ENCODE measurements at regions not wholly inside any gene's neighbourhood (a gene's known extent, or its start where the extent isn't known, plus 50 kb on each side); places are given as distances from the start of the nearest gene placed in this dataset.

DNA sequence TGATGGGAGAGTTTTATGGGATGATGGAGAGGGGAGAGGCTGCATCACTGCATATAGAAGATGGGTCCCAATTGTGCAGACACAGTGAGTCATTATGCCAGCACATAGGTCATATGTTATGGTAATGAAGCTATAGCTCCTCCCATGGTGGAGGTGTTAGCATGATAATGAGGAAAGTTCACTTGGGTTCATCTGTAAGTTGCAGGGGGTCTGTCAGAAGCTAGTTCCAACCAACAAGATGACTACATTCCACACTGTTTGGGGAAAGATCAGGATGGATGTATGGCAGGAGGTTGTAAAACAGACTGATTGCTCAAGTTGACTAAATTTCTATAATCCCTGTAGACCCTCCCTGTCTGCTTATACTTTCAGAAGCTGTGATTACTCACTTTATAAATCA is 561.3 kb downstream of the C12orf50 start:
- Histone ChIP-seq H3K4me3 (ENCODE audit: low read depth, low read length) (no peak overlapping the region), H2AFZ (no peak overlapping the region), H3K4me1 (no peaks in the 10 kb centered on the region), H3K27me3 (ENCODE audit: control insufficient read depth, insufficient read depth, low read length) (no peaks in the 10 kb centered on the region), H3K9ac (no peak overlapping the region), H3K27ac (no peak overlapping the region), H3K9me3 (ENCODE audit: control insufficient read depth, low read length) (no peaks in the 10 kb centered on the region), H3K4me2 (ENCODE audit: low read length) (no peak overlapping the region), H3K36me3 (ENCODE audit: control insufficient read depth, insufficient read depth, low read length) (no peaks in the 10 kb centered on the region), H3K79me2 (no peaks in the 10 kb centered on the region)
- TF ChIP-seq CTCF (IDR thresholded peaks at IDR 0.05): no peak

- H3K27ac ChIP-seq: no peak overlapping the region
- no peak overlapping the region for H3K4me2 ChIP-seq (ENCODE audit: low read length)
- TF ChIP-seq CTCF (IDR thresholded peaks at IDR 0.05): no peak
- H3K4me1 ChIP-seq: no peaks in the 10 kb centered on the region
- H3K79me2 ChIP-seq: no peaks in the 10 kb centered on the region
- no peaks in the 10 kb centered on the region for H3K9me3 ChIP-seq (ENCODE audit: control insufficient read depth, low read length)
- H3K4me3 ChIP-seq (ENCODE audit: low read depth, low read length): no peak overlapping the region
- H3K36me3 ChIP-seq (ENCODE audit: control insufficient read depth, insufficient read depth, low read length): no peaks in the 10 kb centered on the region
- no peak overlapping the region for H3K9ac ChIP-seq
- no peaks in the 10 kb centered on the region for H3K27me3 ChIP-seq (ENCODE audit: control insufficient read depth, insufficient read depth, low read length)
- no peak overlapping the region for H2AFZ ChIP-seq
Observed at GRCh38 chr12:87464565-87464964, 564.6 kb downstream of the C12orf50 start.

DNA sequence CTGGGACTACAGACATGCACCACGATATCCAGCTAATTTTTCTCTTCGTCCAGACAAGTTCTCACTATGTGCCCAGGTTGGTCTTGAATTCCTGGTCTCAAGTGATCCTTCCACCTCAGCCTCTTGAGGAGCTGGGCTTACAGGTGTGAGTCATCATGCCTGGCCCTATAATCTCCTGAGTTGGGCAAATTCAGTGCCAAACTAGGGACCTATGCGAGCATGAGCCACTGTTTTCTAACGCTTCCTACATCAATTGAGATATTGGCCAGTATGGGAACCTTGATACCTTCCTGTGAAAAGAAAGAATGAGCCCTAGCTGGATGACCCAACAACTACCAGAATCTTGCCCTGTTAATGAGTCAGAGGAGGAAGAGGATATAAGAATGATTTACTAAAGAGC is 585.2 kb downstream of the C12orf50 start:
- H3K4me1 ChIP-seq: no peaks in the 10 kb centered on the region
- H3K9me3 ChIP-seq (ENCODE audit: control insufficient read depth, low read length): no peaks in the 10 kb centered on the region
- H3K4me2 ChIP-seq (ENCODE audit: low read length): no peak overlapping the region
- H2AFZ ChIP-seq: no peak overlapping the region
- no peak for TF ChIP-seq CTCF (IDR thresholded peaks at IDR 0.05)
- H3K27ac ChIP-seq: no peak overlapping the region
- H3K36me3 ChIP-seq (ENCODE audit: control insufficient read depth, insufficient read depth, low read length): no peaks in the 10 kb centered on the region
- H3K79me2 ChIP-seq: no peaks in the 10 kb centered on the region
- no peak overlapping the region for H3K9ac ChIP-seq
- no peak overlapping the region for H3K4me3 ChIP-seq (ENCODE audit: low read depth, low read length)
- H3K27me3 ChIP-seq (ENCODE audit: control insufficient read depth, insufficient read depth, low read length): no peaks in the 10 kb centered on the region

GRCh38 chr12:87441511-87441910 is 587.7 kb downstream of the C12orf50 start:
- H3K36me3 ChIP-seq (ENCODE audit: control insufficient read depth, insufficient read depth, low read length): no peaks in the 10 kb centered on the region
- H3K9me3 ChIP-seq (ENCODE audit: control insufficient read depth, low read length): no peaks in the 10 kb centered on the region
- no peak overlapping the region for H3K27ac ChIP-seq
- H3K79me2 ChIP-seq: no peaks in the 10 kb centered on the region
- H3K27me3 ChIP-seq (ENCODE audit: control insufficient read depth, insufficient read depth, low read length): no peaks in the 10 kb centered on the region
- no peak overlapping the region for H2AFZ ChIP-seq
- no peak overlapping the region for H3K9ac ChIP-seq
- H3K4me1 ChIP-seq: no peaks in the 10 kb centered on the region
- TF ChIP-seq CTCF (IDR thresholded peaks at IDR 0.05): no peak
- H3K4me2 ChIP-seq (ENCODE audit: low read length): no peak overlapping the region
- no peak overlapping the region for H3K4me3 ChIP-seq (ENCODE audit: low read depth, low read length)

- no peak overlapping the region for H3K4me3 ChIP-seq (ENCODE audit: low read depth, low read length)
- no peak overlapping the region for H3K27ac ChIP-seq
- H3K36me3 ChIP-seq (ENCODE audit: control insufficient read depth, insufficient read depth, low read length): no peaks in the 10 kb centered on the region
- H3K9ac ChIP-seq: no peak overlapping the region
- no peak overlapping the region for H3K4me2 ChIP-seq (ENCODE audit: low read length)
- no peaks in the 10 kb centered on the region for H3K79me2 ChIP-seq
- no peak for TF ChIP-seq CTCF (IDR thresholded peaks at IDR 0.05)
- no peaks in the 10 kb centered on the region for H3K27me3 ChIP-seq (ENCODE audit: control insufficient read depth, insufficient read depth, low read length)
- no peak overlapping the region for H2AFZ ChIP-seq
- no peaks in the 10 kb centered on the region for H3K4me1 ChIP-seq
- H3K9me3 ChIP-seq (ENCODE audit: control insufficient read depth, low read length): no peaks in the 10 kb centered on the region
Observed at GRCh38 chr12:87439990-87440827, 589.0 kb downstream of the C12orf50 start.

All from parathyroid adenoma (tissue), 2 donors.